Epithelial cell of esophagus (primary cell): ENCODE measurements at regions not wholly inside any gene's neighbourhood (a gene's known extent, or its start where the extent isn't known, plus 50 kb on each side); places are given as distances from the start of the nearest gene placed in this dataset.

ENCODE experiments used
- DNase-seq: peaks from one replicate; pipeline ENCODE4 v3.0.0; 2010; ENCODE audit warnings: low read depth
- H3K4me3 ChIP-seq: 2 replicates; pipeline ENCODE4 v1.5.1; 2011; ENCODE audit warnings: mild to moderate bottlenecking, low read length, control low read depth
- CTCF ChIP-seq: IDR thresholded peaks from 2 replicates; pipeline ENCODE4 v1.5.1; 2011; ENCODE audit warnings: low read depth, mild to moderate bottlenecking, low read length, control low read depth, inconsistent platforms; ENCODE audit not compliant: insufficient read depth; ENCODE audit errors: missing control alignments

- no peak for DNase-seq
- no peak overlapping the region for H3K4me3 ChIP-seq
- TF ChIP-seq CTCF = no peak
Observed at GRCh38 chr6:134850721-134851305, 99.1 kb downstream of the ALDH8A1 start.

- no peak for TF ChIP-seq CTCF
- DNase-seq = no peak
- no peak overlapping the region for H3K4me3 ChIP-seq
Observed at GRCh38 chr6:134849920-134850447, 99.9 kb downstream of the ALDH8A1 start.

GRCh38 chr6:134848076-134848475, 101.8 kb downstream of the ALDH8A1 start:
- DNase-seq = no peak
- TF ChIP-seq CTCF = no peak
- no peak overlapping the region for H3K4me3 ChIP-seq

GRCh38 chr6:134846865-134847264, 103.0 kb downstream of the ALDH8A1 start:
- no peak for TF ChIP-seq CTCF
- no peak overlapping the region for H3K4me3 ChIP-seq
- no peak for DNase-seq

- no peak overlapping the region for H3K4me3 ChIP-seq
- DNase-seq = no peak
- TF ChIP-seq CTCF = no peak
Observed at GRCh38 chr6:134846031-134846430, 103.9 kb downstream of the ALDH8A1 start.

GRCh38 chr6:134844120-134844519, 105.8 kb downstream of the ALDH8A1 start:
- no peak overlapping the region for H3K4me3 ChIP-seq
- DNase-seq = no peak
- TF ChIP-seq CTCF = no peak
